Ureter (tissue), 1 donor: ENCODE measurements at regions not wholly inside any gene's neighbourhood (a gene's known extent, or its start where the extent isn't known, plus 50 kb on each side); places are given as distances from the start of the nearest gene placed in this dataset.

Experiments
- DNase-seq: peaks from one replicate; pipeline ENCODE4 v3.0.0-alpha.2; 2020; ENCODE audit warnings: low spot score
- donor health status: DM: yes; HTN: yes; CAD: no.

GRCh38 chr21:43317959-43318358, 109.0 kb downstream of the SIK1 start:
- no peak for DNase-seq

GRCh38 chr21:43317254-43317748, 109.6 kb downstream of the SIK1 start:
- DNase-seq = no peak

- no peak for DNase-seq
Measured at GRCh38 chr21:43316156-43316845, 110.6 kb downstream of the SIK1 start.

- no peak for DNase-seq
Measured at GRCh38 chr21:43315244-43316137, 111.4 kb downstream of the SIK1 start.

GRCh38 chr21:43313939-43314405, 113.0 kb downstream of the SIK1 start:
- no peak for DNase-seq

- no peak for DNase-seq
Measured at GRCh38 chr21:43313221-43313938, 113.6 kb downstream of the SIK1 start.

GRCh38 chr21:43312751-43313169, 114.2 kb downstream of the SIK1 start:
- no peak for DNase-seq

- DNase-seq = no peak
Measured at GRCh38 chr21:43312011-43312410, 114.9 kb downstream of the SIK1 start.

- DNase-seq = no peak
Measured at GRCh38 chr21:43311301-43311817, 115.6 kb downstream of the SIK1 start.

- DNase-seq = no peak
Measured at GRCh38 chr21:43308815-43309283, 118.1 kb downstream of the SIK1 start.

- no peak for DNase-seq
Measured at GRCh38 chr21:43308101-43308814, 118.7 kb downstream of the SIK1 start.

- no peak for DNase-seq
Measured at GRCh38 chr21:43307677-43308070, 119.3 kb downstream of the SIK1 start.

GRCh38 chr21:43306911-43307676, 119.8 kb downstream of the SIK1 start:
- DNase-seq = no peak

- no peak for DNase-seq
Measured at GRCh38 chr21:43306391-43306790, 120.5 kb downstream of the SIK1 start.

GRCh38 chr21:43305811-43306311, 121.1 kb downstream of the SIK1 start:
- DNase-seq = no peak

GRCh38 chr21:43305336-43305665, 121.6 kb downstream of the SIK1 start:
- no peak for DNase-seq

- no peak for DNase-seq
Measured at GRCh38 chr21:43304621-43305335, 122.2 kb downstream of the SIK1 start.

GRCh38 chr21:43304206-43304605, 122.7 kb downstream of the SIK1 start:
- DNase-seq = no peak
